Fibroblast of lung (primary cell): ENCODE measurements at regions not wholly inside any gene's neighbourhood (a gene's known extent, or its start where the extent isn't known, plus 50 kb on each side); places are given as distances from the start of the nearest gene placed in this dataset.

ENCODE experiments used
- DNase-seq, 2 donors: peaks; one replicate each; pipeline versions ENCODE4 v3.0.0 to v3.0.0-alpha.2; 2010; ENCODE audit warnings: low read depth in 2 of 2
- H2AFZ ChIP-seq: 2 replicates; pipeline ENCODE4 v1.5.1; 2012; ENCODE audit warnings: low read length, control low read depth, inconsistent platforms
- H3K27ac ChIP-seq: 2 replicates; pipeline ENCODE4 v1.5.1; 2011; ENCODE audit warnings: low read length, control low read depth; ENCODE audit not compliant: insufficient read depth
- H3K27me3 ChIP-seq: 2 replicates; pipeline ENCODE4 v1.5.1; 2011; ENCODE audit warnings: mild to moderate bottlenecking, low read length; ENCODE audit not compliant: control insufficient read depth, insufficient read depth
- H3K36me3 ChIP-seq: 2 replicates; pipeline ENCODE4 v1.5.1; 2011; ENCODE audit warnings: low read length; ENCODE audit not compliant: control insufficient read depth, insufficient read depth
- H3K4me1 ChIP-seq: 2 replicates; pipeline ENCODE4 v1.5.1; 2011; ENCODE audit warnings: low read length; ENCODE audit not compliant: control insufficient read depth, insufficient read depth; ENCODE audit errors: extremely low read depth
- H3K4me2 ChIP-seq: 2 replicates; pipeline ENCODE4 v1.5.1; 2011; ENCODE audit warnings: low read length, control low read depth; ENCODE audit not compliant: insufficient read depth; ENCODE audit errors: extremely low read depth
- H3K4me3 ChIP-seq, 4 experiments: fragments of 200-600 bp in 1 of 4; sonication (generic) in 1 of 4; replicated peaks in 1 of 4; 2 replicates each; pipeline ENCODE4 v1.5.1; 2011 to 2016; ENCODE audit warnings: low read length in 4 of 4, low read depth in 3 of 4, mild to moderate bottlenecking in 3 of 4, control low read depth in 2 of 4, inconsistent platforms in 1 of 4, mixed read lengths in 1 of 4; ENCODE audit not compliant: insufficient read depth in 1 of 4; ENCODE audit errors: control extremely low read depth in 1 of 4
- H3K79me2 ChIP-seq: 2 replicates; pipeline ENCODE4 v1.5.1; 2012; ENCODE audit warnings: mild to moderate bottlenecking, low read length, inconsistent platforms; ENCODE audit not compliant: control insufficient read depth, insufficient read depth
- H3K9ac ChIP-seq: 2 replicates; pipeline ENCODE4 v1.5.1; 2011; ENCODE audit warnings: mild to moderate bottlenecking, low read length, control low read depth; ENCODE audit not compliant: insufficient read depth
- H3K9me3 ChIP-seq: 2 replicates; pipeline ENCODE4 v1.5.1; 2012; ENCODE audit warnings: low read depth, low read length; ENCODE audit not compliant: control insufficient read depth, insufficient read depth
- H4K20me1 ChIP-seq: 2 replicates; pipeline ENCODE4 v1.5.1; 2011; ENCODE audit warnings: low read length; ENCODE audit not compliant: control insufficient read depth, insufficient read depth; ENCODE audit errors: extremely low read depth
- EZH2 ChIP-seq: IDR thresholded peaks from 2 replicates; pipeline ENCODE4 v1.5.1; 2012; ENCODE audit warnings: low read length, control low read depth, mild to moderate bottlenecking; ENCODE audit errors: missing control alignments
- TF ChIP-seq, protein P1 (sequence below), 2 donors: IDR thresholded peaks in 1 of 2; conservative IDR thresholded peaks in 1 of 2; 1 replicate in 1 of 2; 2 replicates in 1 of 2; pipeline ENCODE4 v1.5.1; 2011 to 2012; ENCODE audit warnings: low read length in 2 of 2, control low read depth in 1 of 2, inconsistent platforms in 1 of 2, low read depth in 1 of 2, mild to moderate bottlenecking in 1 of 2

- no peak overlapping the region for H2AFZ ChIP-seq
- no peaks in the 10 kb centered on the region for H3K9me3 ChIP-seq
- no peak overlapping the region for H3K4me3 ChIP-seq
- DNase-seq = no peak
- H3K9ac ChIP-seq = no peak overlapping the region
- no peak overlapping the region for H3K4me2 ChIP-seq
- no peaks in the 10 kb centered on the region for H4K20me1 ChIP-seq
- no peaks in the 10 kb centered on the region for H3K36me3 ChIP-seq
- no peak overlapping the region for H3K27ac ChIP-seq
- no peaks in the 10 kb centered on the region for H3K79me2 ChIP-seq
- no peaks in the 10 kb centered on the region for H3K4me1 ChIP-seq
- no peaks in the 10 kb centered on the region for H3K27me3 ChIP-seq
- TF ChIP-seq, protein P1, sequence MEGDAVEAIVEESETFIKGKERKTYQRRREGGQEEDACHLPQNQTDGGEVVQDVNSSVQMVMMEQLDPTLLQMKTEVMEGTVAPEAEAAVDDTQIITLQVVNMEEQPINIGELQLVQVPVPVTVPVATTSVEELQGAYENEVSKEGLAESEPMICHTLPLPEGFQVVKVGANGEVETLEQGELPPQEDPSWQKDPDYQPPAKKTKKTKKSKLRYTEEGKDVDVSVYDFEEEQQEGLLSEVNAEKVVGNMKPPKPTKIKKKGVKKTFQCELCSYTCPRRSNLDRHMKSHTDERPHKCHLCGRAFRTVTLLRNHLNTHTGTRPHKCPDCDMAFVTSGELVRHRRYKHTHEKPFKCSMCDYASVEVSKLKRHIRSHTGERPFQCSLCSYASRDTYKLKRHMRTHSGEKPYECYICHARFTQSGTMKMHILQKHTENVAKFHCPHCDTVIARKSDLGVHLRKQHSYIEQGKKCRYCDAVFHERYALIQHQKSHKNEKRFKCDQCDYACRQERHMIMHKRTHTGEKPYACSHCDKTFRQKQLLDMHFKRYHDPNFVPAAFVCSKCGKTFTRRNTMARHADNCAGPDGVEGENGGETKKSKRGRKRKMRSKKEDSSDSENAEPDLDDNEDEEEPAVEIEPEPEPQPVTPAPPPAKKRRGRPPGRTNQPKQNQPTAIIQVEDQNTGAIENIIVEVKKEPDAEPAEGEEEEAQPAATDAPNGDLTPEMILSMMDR (conservative IDR thresholded peaks at IDR 0.05 in 1 of 2, IDR thresholded peaks at IDR 0.05 in 1 of 2; ENCODE audit: low read depth in 1 of 2, low read length in 2 of 2) = no peak
Measured at GRCh38 chr7:53326634-53327033, 291.2 kb downstream of the POM121L12 start.

DNA sequence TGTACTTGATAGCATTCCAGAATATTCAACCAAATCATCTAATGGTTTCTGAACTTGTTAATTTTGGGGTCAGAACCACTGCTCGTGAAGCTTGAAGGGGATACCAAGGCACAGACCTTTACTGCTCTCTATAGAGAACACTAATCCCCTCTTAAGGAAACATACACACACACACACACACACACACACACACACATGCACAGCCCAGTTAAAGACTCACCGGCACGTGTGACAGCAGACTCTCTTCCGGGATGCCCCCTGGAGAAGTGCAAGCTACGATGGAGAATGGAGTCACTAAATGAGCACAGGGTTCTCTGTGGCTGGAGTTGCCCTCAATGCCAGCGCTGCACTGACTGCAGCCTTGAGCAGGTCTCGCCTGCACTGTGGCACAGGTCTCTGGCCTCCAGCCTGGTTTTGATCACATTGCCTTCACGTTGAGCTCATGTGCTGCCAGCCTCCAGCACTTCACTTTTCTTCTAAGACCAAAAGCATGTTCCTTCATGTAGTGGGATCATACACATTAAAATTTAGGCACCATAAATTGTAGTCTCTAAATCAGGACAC, 300.8 kb downstream of the POM121L12 start:
- no peak overlapping the region for H3K27ac ChIP-seq
- no peaks in the 10 kb centered on the region for H3K36me3 ChIP-seq
- H3K4me1 ChIP-seq = no peaks in the 10 kb centered on the region
- H3K4me2 ChIP-seq = no peak overlapping the region
- DNase-seq = no peak
- no peak overlapping the region for H2AFZ ChIP-seq
- no peak overlapping the region for H3K9ac ChIP-seq
- no peaks in the 10 kb centered on the region for H4K20me1 ChIP-seq
- no peaks in the 10 kb centered on the region for H3K79me2 ChIP-seq
- no peak overlapping the region for H3K4me3 ChIP-seq
- TF ChIP-seq, protein P1 (conservative IDR thresholded peaks at IDR 0.05 in 1 of 2, IDR thresholded peaks at IDR 0.05 in 1 of 2; ENCODE audit: low read depth in 1 of 2, low read length in 2 of 2) = no peak
- no peak for TF ChIP-seq EZH2
- no peaks in the 10 kb centered on the region for H3K27me3 ChIP-seq
- no peaks in the 10 kb centered on the region for H3K9me3 ChIP-seq

- no peaks in the 10 kb centered on the region for H4K20me1 ChIP-seq
- no peak for DNase-seq
- no peaks in the 10 kb centered on the region for H3K79me2 ChIP-seq
- H3K4me2 ChIP-seq = no peak overlapping the region
- H3K27me3 ChIP-seq = no peaks in the 10 kb centered on the region
- TF ChIP-seq, protein P1 (conservative IDR thresholded peaks at IDR 0.05 in 1 of 2, IDR thresholded peaks at IDR 0.05 in 1 of 2; ENCODE audit: low read depth in 1 of 2, low read length in 2 of 2) = no peak
- TF ChIP-seq EZH2 = no peak
- no peak overlapping the region for H3K27ac ChIP-seq
- H3K4me3 ChIP-seq = no peak overlapping the region
- H3K9ac ChIP-seq = no peak overlapping the region
- H3K9me3 ChIP-seq = no peaks in the 10 kb centered on the region
- no peak overlapping the region for H2AFZ ChIP-seq
- H3K4me1 ChIP-seq = no peaks in the 10 kb centered on the region
- H3K36me3 ChIP-seq = no peaks in the 10 kb centered on the region
Measured at GRCh38 chr7:53340220-53340619, 304.8 kb downstream of the POM121L12 start.
